ENCODE measurements at regions not wholly inside any gene's neighbourhood (a gene's known extent, or its start where the extent isn't known, plus 50 kb on each side); places are given as distances from the start of the nearest gene placed in this dataset.

- Histone ChIP-seq H3K4me3 (ENCODE audit: low read length) (no peak overlapping the region), H3K36me3 (ENCODE audit: insufficient read depth, low read length) (no peaks in the 10 kb centered on the region), H3K4me1 (ENCODE audit: insufficient read depth, low read length) (peaks cover 19% of the 10 kb centered on the region), H3K9me3 (ENCODE audit: insufficient read depth, low read depth, low read length) (peaks cover 5% of the 10 kb centered on the region), H3K27ac (ENCODE audit: low read depth, low read length) (no peak overlapping the region), H3K9ac (ENCODE audit: low read depth, low read length) (no peak overlapping the region), H3K27me3 (ENCODE audit: insufficient read depth, low read length) (peaks cover 14% of the 10 kb centered on the region)
- 83% methylated on average over 11 of the region's 11 CpGs for WGBS
Observed at GRCh38 chr6:14270925-14271788, 153.6 kb downstream of the CD83 start.

- Histone ChIP-seq H3K9me3 (ENCODE audit: insufficient read depth, low read depth, low read length) (peaks cover 5% of the 10 kb centered on the region), H3K27ac (ENCODE audit: low read depth, low read length) (no peak overlapping the region), H3K27me3 (ENCODE audit: insufficient read depth, low read length) (peaks cover 14% of the 10 kb centered on the region), H3K36me3 (ENCODE audit: insufficient read depth, low read length) (no peaks in the 10 kb centered on the region), H3K9ac (ENCODE audit: low read depth, low read length) (no peak overlapping the region), H3K4me1 (ENCODE audit: insufficient read depth, low read length) (peaks cover 19% of the 10 kb centered on the region), H3K4me3 (ENCODE audit: low read length) (no peak overlapping the region)
- 76% methylated on average over 4 of the region's 4 CpGs for WGBS
Observed at GRCh38 chr6:14271789-14272736, 154.5 kb downstream of the CD83 start.

GRCh38 chr6:14272737-14273085, 155.1 kb downstream of the CD83 start:
- no peaks in the 10 kb centered on the region for H3K36me3 ChIP-seq (ENCODE audit: insufficient read depth, low read length)
- peaks cover 14% of the 10 kb centered on the region for H3K27me3 ChIP-seq (ENCODE audit: insufficient read depth, low read length)
- WGBS, result 92% methylated on average over 1 of the region's 1 CpG
- no peak overlapping the region for H3K9ac ChIP-seq (ENCODE audit: low read depth, low read length)
- peaks cover 5% of the 10 kb centered on the region for H3K9me3 ChIP-seq (ENCODE audit: insufficient read depth, low read depth, low read length)
- H3K27ac ChIP-seq (ENCODE audit: low read depth, low read length), result no peak overlapping the region
- peaks cover 19% of the 10 kb centered on the region for H3K4me1 ChIP-seq (ENCODE audit: insufficient read depth, low read length)
- H3K4me3 ChIP-seq (ENCODE audit: low read length), result no peak overlapping the region

GRCh38 chr6:14273191-14273590, 155.6 kb downstream of the CD83 start:
- Histone ChIP-seq H3K9me3 (ENCODE audit: insufficient read depth, low read depth, low read length) (peaks cover 5% of the 10 kb centered on the region), H3K4me3 (ENCODE audit: low read length) (no peak overlapping the region), H3K27ac (ENCODE audit: low read depth, low read length) (no peak overlapping the region), H3K9ac (ENCODE audit: low read depth, low read length) (no peak overlapping the region), H3K4me1 (ENCODE audit: insufficient read depth, low read length) (peaks cover 19% of the 10 kb centered on the region), H3K36me3 (ENCODE audit: insufficient read depth, low read length) (no peaks in the 10 kb centered on the region), H3K27me3 (ENCODE audit: insufficient read depth, low read length) (peaks cover 14% of the 10 kb centered on the region)
- WGBS, result 29% methylated on average over 8 of the region's 8 CpGs

- Histone ChIP-seq H3K27ac (ENCODE audit: low read depth, low read length) (no peak overlapping the region), H3K4me3 (ENCODE audit: low read length) (no peak overlapping the region)
Observed at GRCh38 chr6:14274016-14274415, 156.4 kb downstream of the CD83 start.

GRCh38 chr6:14274546-14275492, 157.2 kb downstream of the CD83 start:
- H3K36me3 ChIP-seq (ENCODE audit: insufficient read depth, low read length), result no peaks in the 10 kb centered on the region
- peaks cover 14% of the 10 kb centered on the region for H3K27me3 ChIP-seq (ENCODE audit: insufficient read depth, low read length)
- H3K9ac ChIP-seq (ENCODE audit: low read depth, low read length), result no peak overlapping the region
- peaks cover 19% of the 10 kb centered on the region for H3K4me1 ChIP-seq (ENCODE audit: insufficient read depth, low read length)
- no peak overlapping the region for H3K4me3 ChIP-seq (ENCODE audit: low read length)
- H3K9me3 ChIP-seq (ENCODE audit: insufficient read depth, low read depth, low read length), result peaks cover 5% of the 10 kb centered on the region
- H3K27ac ChIP-seq (ENCODE audit: low read depth, low read length), result no peak overlapping the region
- 92% methylated on average over 16 of the region's 16 CpGs for WGBS

More at GRCh38 chr6:14274016-14274415, 156.4 kb downstream of the CD83 start:
- Histone ChIP-seq H3K9ac (ENCODE audit: low read depth, low read length) (no peak overlapping the region), H3K27me3 (ENCODE audit: insufficient read depth, low read length) (peaks cover 14% of the 10 kb centered on the region), H3K9me3 (ENCODE audit: insufficient read depth, low read depth, low read length) (peaks cover 5% of the 10 kb centered on the region), H3K4me1 (ENCODE audit: insufficient read depth, low read length) (peaks cover 19% of the 10 kb centered on the region), H3K36me3 (ENCODE audit: insufficient read depth, low read length) (no peaks in the 10 kb centered on the region)
- 92% methylated on average over 6 of the region's 6 CpGs for WGBS

- Histone ChIP-seq H3K4me1 (ENCODE audit: insufficient read depth, low read length) (peaks cover 19% of the 10 kb centered on the region), H3K9me3 (ENCODE audit: insufficient read depth, low read depth, low read length) (peaks cover 5% of the 10 kb centered on the region), H3K9ac (ENCODE audit: low read depth, low read length) (no peak overlapping the region), H3K4me3 (ENCODE audit: low read length) (no peak overlapping the region), H3K27me3 (ENCODE audit: insufficient read depth, low read length) (peaks cover 14% of the 10 kb centered on the region), H3K27ac (ENCODE audit: low read depth, low read length) (no peak overlapping the region), H3K36me3 (ENCODE audit: insufficient read depth, low read length) (no peaks in the 10 kb centered on the region)
- WGBS, result 91% methylated on average over 9 of the region's 9 CpGs
Observed at GRCh38 chr6:14275493-14275851, 157.9 kb downstream of the CD83 start.

GRCh38 chr6:14276071-14276470, 158.5 kb downstream of the CD83 start:
- 96% methylated on average over 4 of the region's 4 CpGs for WGBS
- no peak overlapping the region for H3K4me3 ChIP-seq (ENCODE audit: low read length)
- peaks cover 19% of the 10 kb centered on the region for H3K4me1 ChIP-seq (ENCODE audit: insufficient read depth, low read length)
- no peak overlapping the region for H3K9ac ChIP-seq (ENCODE audit: low read depth, low read length)
- H3K9me3 ChIP-seq (ENCODE audit: insufficient read depth, low read depth, low read length), result peaks cover 5% of the 10 kb centered on the region
- peaks cover 14% of the 10 kb centered on the region for H3K27me3 ChIP-seq (ENCODE audit: insufficient read depth, low read length)
- H3K27ac ChIP-seq (ENCODE audit: low read depth, low read length), result no peak overlapping the region
- no peaks in the 10 kb centered on the region for H3K36me3 ChIP-seq (ENCODE audit: insufficient read depth, low read length)

- H3K36me3 ChIP-seq (ENCODE audit: insufficient read depth, low read length), result no peaks in the 10 kb centered on the region
- peaks cover 14% of the 10 kb centered on the region for H3K27me3 ChIP-seq (ENCODE audit: insufficient read depth, low read length)
- peaks cover 5% of the 10 kb centered on the region for H3K9me3 ChIP-seq (ENCODE audit: insufficient read depth, low read depth, low read length)
- H3K4me3 ChIP-seq (ENCODE audit: low read length), result no peak overlapping the region
- peaks cover 19% of the 10 kb centered on the region for H3K4me1 ChIP-seq (ENCODE audit: insufficient read depth, low read length)
- 89% methylated on average over 4 of the region's 4 CpGs for WGBS
- H3K9ac ChIP-seq (ENCODE audit: low read depth, low read length), result no peak overlapping the region
- no peak overlapping the region for H3K27ac ChIP-seq (ENCODE audit: low read depth, low read length)
Observed at GRCh38 chr6:14276667-14277404, 159.3 kb downstream of the CD83 start.

- H3K4me1 ChIP-seq (ENCODE audit: insufficient read depth, low read length), result peaks cover 19% of the 10 kb centered on the region
- H3K36me3 ChIP-seq (ENCODE audit: insufficient read depth, low read length), result no peaks in the 10 kb centered on the region
- H3K27me3 ChIP-seq (ENCODE audit: insufficient read depth, low read length), result peaks cover 14% of the 10 kb centered on the region
- peaks cover 3% of the 10 kb centered on the region for H3K9me3 ChIP-seq (ENCODE audit: insufficient read depth, low read depth, low read length)
- WGBS, result 93% methylated on average over 2 of the region's 2 CpGs
- H3K9ac ChIP-seq (ENCODE audit: low read depth, low read length), result no peak overlapping the region
- H3K27ac ChIP-seq (ENCODE audit: low read depth, low read length), result no peak overlapping the region
- no peak overlapping the region for H3K4me3 ChIP-seq (ENCODE audit: low read length)
Observed at GRCh38 chr6:14277405-14277930, 159.9 kb downstream of the CD83 start.
